HG03280 (cell line): ENCODE measurements at regions not wholly inside any gene's neighbourhood (a gene's known extent, or its start where the extent isn't known, plus 50 kb on each side); places are given as distances from the start of the nearest gene placed in this dataset.

ENCODE experiments used
- ATAC-seq: cut with Tn5 transposase; IDR thresholded peaks from one replicate; pipeline ENCODE4 v1.9.1; 2021; ENCODE audit warnings: mild to moderate bottlenecking, moderate library complexity; ENCODE audit not compliant: unreplicated experiment

GRCh38 chr7:109996411-109996810 is 1094.5 kb upstream of the LRRN3 start:
- ATAC-seq = no peak

DNA sequence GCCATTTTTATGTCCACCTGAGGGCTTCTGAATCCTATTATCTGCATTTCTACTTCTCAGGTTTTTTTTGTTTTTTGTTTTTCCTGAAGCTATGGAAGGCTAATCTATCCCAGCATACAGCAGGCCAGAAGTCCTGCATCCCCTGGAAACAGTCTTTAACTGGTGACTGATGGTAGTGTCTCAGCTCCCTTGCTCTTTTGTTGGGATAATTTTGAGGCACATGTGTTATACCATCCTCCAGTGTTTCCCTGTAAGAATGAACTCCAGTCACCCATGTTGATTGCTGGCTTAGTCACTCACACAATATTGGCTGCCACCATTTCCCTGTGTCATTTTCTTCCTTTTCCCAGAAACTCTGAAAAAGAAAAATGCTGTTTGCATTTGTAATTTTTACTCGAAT is 1094.0 kb upstream of the LRRN3 start:
- no peak for ATAC-seq

DNA sequence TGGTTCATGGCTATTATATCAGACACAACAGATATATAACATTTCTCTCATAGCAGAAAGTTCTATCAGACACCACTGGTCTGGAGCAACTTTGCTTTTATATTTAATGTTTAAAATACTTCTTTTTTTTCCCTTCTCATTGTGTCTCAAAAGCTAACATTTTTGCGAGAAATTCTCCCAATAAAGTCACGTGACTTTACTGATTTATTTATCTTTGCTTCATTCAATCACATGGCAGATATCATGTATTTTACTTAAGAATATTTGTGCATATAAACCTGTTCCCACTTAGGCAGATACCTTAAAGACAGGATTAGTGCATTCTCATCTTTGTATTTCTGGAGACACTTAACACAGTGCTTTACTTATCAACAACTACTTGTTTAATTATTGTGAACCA is 1093.1 kb upstream of the LRRN3 start:
- ATAC-seq = no peak

DNA sequence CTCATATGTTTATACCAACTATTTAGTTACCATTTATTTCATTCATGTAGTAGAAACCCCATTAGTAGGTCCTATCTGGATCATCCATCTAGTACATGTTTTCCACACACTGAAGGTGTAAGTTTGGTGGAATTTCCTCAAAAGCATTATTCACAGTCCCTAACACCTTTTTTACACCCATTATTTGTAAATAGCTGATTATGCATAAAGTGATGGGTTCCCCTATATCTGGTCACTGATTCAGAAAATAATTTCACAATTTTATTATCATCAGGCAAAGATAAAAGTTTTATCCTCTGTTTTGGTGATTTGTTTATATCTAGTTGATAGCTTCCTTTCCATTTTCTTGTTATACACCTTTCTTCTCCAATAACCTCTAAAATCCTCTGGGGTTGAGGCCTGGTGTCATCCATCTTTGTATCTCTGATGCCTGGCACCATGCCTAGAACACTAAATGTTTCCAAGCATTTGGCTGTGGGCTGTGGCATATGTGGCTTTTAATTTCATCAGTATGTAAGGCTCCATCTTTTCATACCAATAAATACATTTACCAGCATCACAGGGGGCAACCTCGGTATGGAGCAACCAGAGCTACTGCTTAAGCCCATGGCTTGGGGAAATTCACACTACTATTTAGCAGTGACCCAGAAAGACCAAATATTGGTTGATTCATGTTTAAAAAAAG is 1089.5 kb upstream of the LRRN3 start:
- no peak for ATAC-seq

GRCh38 chr7:110003827-110004226 is 1087.1 kb upstream of the LRRN3 start:
- no peak for ATAC-seq

GRCh38 chr7:110007320-110008063 is 1083.4 kb upstream of the LRRN3 start:
- no peak for ATAC-seq

- ATAC-seq = no peak
Observed at GRCh38 chr7:110010359-110010758, 1080.6 kb upstream of the LRRN3 start.

DNA sequence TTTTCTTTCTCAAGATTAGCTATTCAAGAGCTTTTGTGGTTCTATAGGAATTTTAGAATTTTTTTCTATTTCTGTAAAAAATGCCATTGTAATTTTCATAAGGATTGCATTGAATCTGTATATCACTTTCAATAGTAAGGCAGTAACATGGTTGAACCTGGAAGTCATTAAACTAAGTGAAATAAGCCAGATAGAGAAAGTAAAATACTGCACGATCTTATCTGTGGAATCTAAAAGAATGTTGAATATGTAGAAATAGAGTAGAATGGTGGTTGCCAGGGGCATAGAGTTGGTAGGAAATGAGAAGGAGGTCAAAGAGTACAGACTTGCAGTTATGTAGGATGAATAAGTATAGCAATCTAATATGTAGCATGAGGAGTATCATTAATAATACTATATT is 1073.5 kb upstream of the LRRN3 start:
- ATAC-seq = no peak

GRCh38 chr7:110027385-110027784 is 1063.5 kb upstream of the LRRN3 start:
- no peak for ATAC-seq

- ATAC-seq = no peak
Observed at GRCh38 chr7:110043519-110043918, 1047.4 kb upstream of the LRRN3 start.

- no peak for ATAC-seq
Observed at GRCh38 chr7:110050785-110051184, 1040.1 kb upstream of the LRRN3 start.

- no peak for ATAC-seq
Observed at GRCh38 chr7:110051372-110051771, 1039.6 kb upstream of the LRRN3 start.

DNA sequence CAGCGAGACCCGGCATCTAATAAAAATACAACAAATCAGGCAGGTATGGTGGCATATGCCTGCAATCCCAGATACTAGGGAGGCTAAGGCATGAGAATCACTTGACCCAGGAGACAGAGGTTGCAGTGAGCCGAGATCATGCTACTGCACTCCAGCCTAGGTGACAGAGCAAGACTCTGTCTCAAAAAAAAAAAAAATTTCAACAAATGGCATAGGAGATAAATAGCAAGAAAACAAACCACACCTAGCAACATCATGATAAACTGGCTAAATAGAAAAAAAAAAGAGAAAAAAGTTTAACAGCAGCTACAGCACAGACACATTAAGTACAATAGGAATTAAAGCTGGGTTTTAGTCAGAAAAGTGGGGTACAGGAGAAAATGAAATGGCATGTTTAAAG is 1034.6 kb upstream of the LRRN3 start:
- no peak for ATAC-seq

DNA sequence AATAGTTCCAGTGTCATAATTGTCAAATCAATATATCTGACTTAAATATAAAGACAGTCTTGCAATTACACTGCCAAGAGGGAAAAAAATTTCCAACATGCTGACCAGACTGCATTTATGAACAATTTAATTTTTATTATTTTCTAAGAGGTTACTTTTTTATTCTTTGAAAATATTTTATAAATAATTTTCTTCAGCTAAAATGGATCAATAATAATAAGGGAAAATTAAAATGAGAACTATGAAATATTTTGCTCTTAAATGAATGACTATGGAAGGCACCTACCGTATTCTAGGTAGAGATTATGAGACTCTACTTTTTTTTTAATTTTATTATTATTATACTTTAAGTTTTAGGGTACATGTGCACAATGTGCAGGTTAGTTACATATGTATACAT is 1032.5 kb upstream of the LRRN3 start:
- no peak for ATAC-seq

GRCh38 chr7:110061387-110061786 is 1029.5 kb upstream of the LRRN3 start:
- ATAC-seq = no peak

GRCh38 chr7:110065121-110065520 is 1025.8 kb upstream of the LRRN3 start:
- ATAC-seq = no peak

DNA sequence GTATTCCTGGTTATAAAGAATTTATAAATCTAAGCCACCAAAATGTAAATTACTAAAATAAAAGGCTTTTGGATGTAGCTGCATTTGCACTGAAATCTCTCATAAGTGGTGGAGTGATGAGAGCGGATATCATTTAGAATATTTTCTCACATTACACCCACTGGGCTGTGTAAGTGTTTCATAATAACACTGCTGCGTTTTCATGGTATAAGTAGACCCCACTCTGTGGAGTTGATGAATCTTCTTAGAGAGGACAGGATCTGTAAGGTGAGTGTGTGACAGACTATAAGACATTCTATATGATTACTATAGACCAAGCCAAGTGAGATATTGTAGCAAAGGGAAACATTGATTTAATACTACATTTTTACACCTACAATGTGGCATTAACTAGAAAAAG is 1024.1 kb upstream of the LRRN3 start:
- ATAC-seq = no peak

DNA sequence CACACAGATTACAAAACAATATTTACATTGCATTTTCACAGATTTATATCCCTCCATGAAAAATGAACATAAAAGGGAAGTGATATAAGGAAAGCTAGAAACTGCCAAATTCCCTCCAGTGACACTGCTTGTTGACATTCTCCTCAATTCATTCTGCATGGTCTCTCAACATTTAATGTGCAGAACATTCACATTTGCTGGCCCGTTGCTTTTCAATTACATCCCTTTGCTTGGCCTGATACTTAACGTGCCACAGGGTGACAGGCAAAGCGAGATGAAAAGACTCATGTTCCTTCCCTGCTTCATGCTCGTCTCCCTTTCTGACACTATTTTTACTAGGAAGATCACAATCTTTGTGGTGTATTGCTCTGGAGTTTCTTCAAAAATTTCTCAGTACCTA is 1019.7 kb upstream of the LRRN3 start:
- no peak for ATAC-seq

- ATAC-seq = no peak
Observed at GRCh38 chr7:110075450-110075849, 1015.5 kb upstream of the LRRN3 start.

GRCh38 chr7:110076194-110076593 is 1014.7 kb upstream of the LRRN3 start:
- no peak for ATAC-seq

DNA sequence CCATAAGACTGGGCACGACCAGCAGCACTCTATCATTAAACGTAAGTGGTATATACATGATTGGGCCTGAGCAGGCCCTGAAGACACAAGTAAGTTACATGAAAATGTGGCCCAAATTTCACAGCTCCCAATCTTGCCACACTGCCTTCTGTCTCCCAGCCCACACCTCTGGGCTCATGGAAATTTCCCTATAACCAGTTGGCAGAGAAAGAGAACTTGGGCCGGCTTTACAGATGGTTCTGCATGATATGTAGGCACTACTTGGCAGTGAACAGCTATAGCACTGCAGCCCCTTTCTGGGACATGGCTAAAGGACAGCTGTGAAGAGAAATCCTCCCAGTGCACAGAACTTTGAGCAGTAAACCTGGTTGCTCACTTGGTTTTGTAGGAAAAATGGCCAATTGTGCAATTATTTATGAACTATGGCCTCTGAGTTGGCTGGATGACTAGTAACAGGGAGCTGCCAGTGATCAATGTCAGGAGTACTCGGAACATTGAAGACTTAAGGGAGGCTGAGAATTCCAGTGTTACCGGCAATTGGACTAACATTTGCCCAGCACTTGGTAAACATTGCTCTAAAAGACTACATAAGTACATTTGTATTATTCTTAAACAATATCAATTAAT is 1006.6 kb upstream of the LRRN3 start:
- no peak for ATAC-seq

DNA sequence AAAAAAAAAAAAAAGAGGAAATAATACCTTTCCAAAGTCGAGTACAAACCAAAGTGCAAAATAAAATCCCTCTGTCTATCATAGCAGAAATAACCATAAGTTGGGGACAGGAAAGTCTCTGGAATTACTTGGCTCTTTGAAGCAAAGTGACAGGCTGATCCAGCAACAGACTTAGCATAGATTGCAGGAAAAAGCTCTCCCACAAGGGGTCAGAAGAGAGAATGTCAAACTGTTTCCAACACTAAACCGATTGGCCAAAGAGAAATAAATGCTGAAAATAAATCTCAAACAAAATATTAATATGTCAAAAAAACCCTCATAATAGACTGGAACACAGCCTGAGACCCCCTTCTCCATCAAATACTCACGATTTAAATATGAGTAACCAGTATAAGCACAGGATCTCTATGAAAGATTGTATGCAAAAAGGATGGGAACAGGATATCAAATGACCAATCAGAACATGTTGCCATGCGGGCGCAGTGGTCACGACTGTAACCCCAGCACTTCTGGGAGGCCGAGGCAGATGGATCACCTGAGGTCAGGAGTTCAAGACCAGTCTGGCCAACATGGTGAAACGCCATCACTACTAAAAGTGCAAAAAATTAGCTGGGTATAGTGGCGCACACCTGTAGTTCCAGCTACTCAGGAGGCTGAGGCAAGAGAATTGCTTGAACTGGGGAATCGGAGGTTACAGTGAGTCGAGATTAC is 1000.7 kb upstream of the LRRN3 start:
- no peak for ATAC-seq
